ENCODE measurements at regions not wholly inside any gene's neighbourhood (a gene's known extent, or its start where the extent isn't known, plus 50 kb on each side); places are given as distances from the start of the nearest gene placed in this dataset.
"Not testable (repeated sequence)": the region's sequence is repeated elsewhere in the genome, so short reads cannot be mapped to it uniquely, and the experiment has no call there.

GRCh38 chr5:42989190-42989589, 50.9 kb downstream of the ANXA2R start:
- Histone ChIP-seq H3K4me1 (ENCODE audit: insufficient read depth, low read length) (no peaks in the 10 kb centered on the region), H3K36me3 (ENCODE audit: insufficient read depth, low read length) (no peaks in the 10 kb centered on the region), H3K9me3 (ENCODE audit: control insufficient read depth, insufficient read depth, low read length) (peaks cover 21% of the 10 kb centered on the region), H3K9ac (ENCODE audit: low read depth, low read length) (no peak overlapping the region)

GRCh38 chr5:42988568-42988967, 51.6 kb downstream of the ANXA2R start:
- no peaks in the 10 kb centered on the region for H3K36me3 ChIP-seq (ENCODE audit: insufficient read depth, low read length)
- peaks cover 15% of the 10 kb centered on the region for H3K9me3 ChIP-seq (ENCODE audit: control insufficient read depth, insufficient read depth, low read length)
- H3K4me1 ChIP-seq (ENCODE audit: insufficient read depth, low read length) = no peaks in the 10 kb centered on the region
- no peak overlapping the region for H3K9ac ChIP-seq (ENCODE audit: low read depth, low read length)

- Histone ChIP-seq H3K36me3 (ENCODE audit: insufficient read depth, low read length) (no peaks in the 10 kb centered on the region), H3K9ac (ENCODE audit: low read depth, low read length) (no peak overlapping the region), H3K9me3 (ENCODE audit: control insufficient read depth, insufficient read depth, low read length) (peaks cover 12% of the 10 kb centered on the region), H3K4me1 (ENCODE audit: insufficient read depth, low read length) (no peaks in the 10 kb centered on the region)
These were observed 54.7 kb downstream of the ANXA2R start for GRCh38 chr5:42985129-42986037.

- H3K36me3 ChIP-seq (ENCODE audit: insufficient read depth, low read length) = no peaks in the 10 kb centered on the region
- H3K4me1 ChIP-seq (ENCODE audit: insufficient read depth, low read length) = no peaks in the 10 kb centered on the region
- H3K9ac ChIP-seq (ENCODE audit: low read depth, low read length) = no peak overlapping the region
- H3K9me3 ChIP-seq (ENCODE audit: control insufficient read depth, insufficient read depth, low read length) = peaks cover 12% of the 10 kb centered on the region
These were observed 55.8 kb downstream of the ANXA2R start for GRCh38 chr5:42984307-42984706.

DNA sequence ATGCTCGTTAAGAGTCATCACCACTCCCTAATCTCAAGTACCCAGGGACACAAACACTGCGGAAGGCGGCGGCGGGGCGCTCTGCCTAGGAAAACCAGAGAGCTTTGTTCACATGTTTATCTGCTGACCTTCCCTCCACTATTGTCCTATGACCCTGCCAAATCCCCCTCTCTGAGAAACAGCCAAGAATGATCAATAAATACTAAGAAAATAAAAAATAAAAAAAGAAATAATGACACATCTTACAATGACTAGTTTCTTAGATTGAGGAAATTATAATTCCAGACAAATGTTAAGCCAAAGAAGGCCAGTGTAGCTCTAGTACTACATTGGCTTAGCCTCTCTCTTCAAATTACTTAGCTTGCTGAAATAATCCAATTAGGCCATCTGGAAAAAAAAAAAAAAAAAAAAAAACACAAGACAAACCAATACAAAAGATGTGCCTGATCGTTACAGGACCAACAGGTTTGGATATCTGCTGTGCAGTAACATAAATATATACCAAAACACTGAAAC, 58.0 kb downstream of the ANXA2R start:
- Histone ChIP-seq H3K9me3 (ENCODE audit: control insufficient read depth, insufficient read depth, low read length) (no peaks in the 10 kb centered on the region; the same call in 1 of the 2 replicates), H3K9ac (ENCODE audit: low read depth, low read length) (no peak overlapping the region), H3K36me3 (ENCODE audit: insufficient read depth, low read length) (no peaks in the 10 kb centered on the region), H3K4me1 (ENCODE audit: insufficient read depth, low read length) (no peaks in the 10 kb centered on the region)

GRCh38 chr5:42981417-42982106, 58.6 kb downstream of the ANXA2R start:
- not testable (repeated sequence) for H3K9me3 ChIP-seq (ENCODE audit: control insufficient read depth, insufficient read depth, low read length); H3K36me3 ChIP-seq (ENCODE audit: insufficient read depth, low read length); H3K4me1 ChIP-seq (ENCODE audit: insufficient read depth, low read length); H3K9ac ChIP-seq (ENCODE audit: low read depth, low read length)

GRCh38 chr5:42981015-42981414, 59.1 kb downstream of the ANXA2R start:
- H3K9me3 ChIP-seq (ENCODE audit: control insufficient read depth, insufficient read depth, low read length); H3K36me3 ChIP-seq (ENCODE audit: insufficient read depth, low read length); H3K9ac ChIP-seq (ENCODE audit: low read depth, low read length); H3K4me1 ChIP-seq (ENCODE audit: insufficient read depth, low read length): not testable (repeated sequence)

DNA sequence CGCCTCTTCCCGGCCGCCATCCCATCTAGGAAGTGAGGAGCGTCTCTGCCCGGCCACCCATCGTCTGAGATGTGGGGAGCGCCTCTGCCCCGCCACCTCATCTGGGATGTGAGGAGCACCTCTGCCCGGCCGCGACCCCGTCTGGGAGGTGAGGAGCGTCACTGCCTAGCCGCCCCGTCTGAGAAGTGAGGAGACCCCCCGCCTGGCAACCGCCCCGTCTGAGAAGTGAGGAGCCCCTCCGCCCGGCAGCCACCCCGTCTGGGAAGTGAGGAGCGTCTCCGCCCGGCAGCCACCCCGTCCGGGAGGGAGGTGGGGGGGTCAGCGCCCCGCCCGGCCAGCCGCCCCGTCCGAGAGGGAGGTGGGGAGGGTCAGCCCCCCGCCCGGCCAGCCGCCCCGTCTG, 59.7 kb downstream of the ANXA2R start:
- not testable (repeated sequence) for H3K36me3 ChIP-seq (ENCODE audit: insufficient read depth, low read length); H3K9me3 ChIP-seq (ENCODE audit: control insufficient read depth, insufficient read depth, low read length); H3K9ac ChIP-seq (ENCODE audit: low read depth, low read length); H3K4me1 ChIP-seq (ENCODE audit: insufficient read depth, low read length)

- H3K9ac ChIP-seq (ENCODE audit: low read depth, low read length); H3K4me1 ChIP-seq (ENCODE audit: insufficient read depth, low read length); H3K9me3 ChIP-seq (ENCODE audit: control insufficient read depth, insufficient read depth, low read length); H3K36me3 ChIP-seq (ENCODE audit: insufficient read depth, low read length): not testable (repeated sequence)
These were observed 60.9 kb downstream of the ANXA2R start for GRCh38 chr5:42979242-42979641.

DNA sequence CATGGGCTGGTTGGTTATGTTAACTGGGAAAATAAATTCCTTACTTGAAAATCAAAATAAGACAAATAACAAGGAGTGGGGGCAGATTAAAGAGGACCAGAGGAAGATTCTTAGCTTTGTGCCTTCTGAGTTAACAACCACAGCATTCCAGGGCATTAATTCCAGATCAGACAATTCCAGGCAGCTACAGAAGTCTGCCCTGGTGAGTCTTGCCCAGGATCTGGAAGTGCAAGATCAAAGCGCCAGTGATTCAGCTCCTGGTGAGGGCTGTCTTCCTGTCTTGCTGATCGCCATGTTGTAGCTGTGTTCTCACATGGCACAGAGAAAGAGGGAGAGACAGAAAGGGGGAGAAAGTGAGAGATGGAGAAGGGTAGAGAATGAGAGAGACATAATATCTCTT, 65.6 kb downstream of the ANXA2R start:
- no peaks in the 10 kb centered on the region for H3K36me3 ChIP-seq (ENCODE audit: insufficient read depth, low read length)
- H3K9me3 ChIP-seq (ENCODE audit: control insufficient read depth, insufficient read depth, low read length) = no peaks in the 10 kb centered on the region; the same call in none of the 2 replicates
- no peak overlapping the region for H3K9ac ChIP-seq (ENCODE audit: low read depth, low read length)
- no peaks in the 10 kb centered on the region for H3K4me1 ChIP-seq (ENCODE audit: insufficient read depth, low read length)

- H3K9me3 ChIP-seq (ENCODE audit: control insufficient read depth, insufficient read depth, low read length) = no peaks in the 10 kb centered on the region
- H3K36me3 ChIP-seq (ENCODE audit: insufficient read depth, low read length) = no peaks in the 10 kb centered on the region
- no peaks in the 10 kb centered on the region for H3K4me1 ChIP-seq (ENCODE audit: insufficient read depth, low read length)
- no peak overlapping the region for H3K9ac ChIP-seq (ENCODE audit: low read depth, low read length)
These were observed 69.2 kb downstream of the ANXA2R start for GRCh38 chr5:42970636-42971559.

DNA sequence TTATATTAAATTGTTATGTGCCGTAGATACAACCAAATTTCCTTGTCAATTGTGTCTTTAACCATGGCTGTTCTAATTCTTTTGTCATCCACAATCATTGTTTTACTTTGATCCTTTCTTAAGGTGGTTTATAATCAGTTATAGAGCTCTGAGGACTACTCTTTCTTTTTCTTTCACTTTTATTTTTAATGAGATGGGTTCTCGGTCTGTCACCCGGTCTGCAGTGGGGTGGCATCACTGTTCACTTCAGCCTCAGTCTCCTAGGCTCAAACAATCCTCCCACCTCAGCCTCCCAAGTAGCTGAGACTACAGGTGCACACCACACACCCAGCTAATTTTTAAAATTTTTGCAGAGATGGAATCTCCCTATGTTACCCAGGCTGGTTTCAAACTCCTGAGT, 74.2 kb downstream of the ANXA2R start:
- no peaks in the 10 kb centered on the region for H3K36me3 ChIP-seq (ENCODE audit: insufficient read depth, low read length)
- H3K4me1 ChIP-seq (ENCODE audit: insufficient read depth, low read length) = no peaks in the 10 kb centered on the region
- no peak overlapping the region for H3K9ac ChIP-seq (ENCODE audit: low read depth, low read length)
- no peaks in the 10 kb centered on the region for H3K9me3 ChIP-seq (ENCODE audit: control insufficient read depth, insufficient read depth, low read length)

GRCh38 chr5:42963412-42963811, 76.7 kb downstream of the ANXA2R start:
- Histone ChIP-seq H3K36me3 (ENCODE audit: insufficient read depth, low read length) (no peaks in the 10 kb centered on the region), H3K9ac (ENCODE audit: low read depth, low read length) (no peak overlapping the region), H3K4me1 (ENCODE audit: insufficient read depth, low read length) (no peaks in the 10 kb centered on the region), H3K9me3 (ENCODE audit: control insufficient read depth, insufficient read depth, low read length) (no peaks in the 10 kb centered on the region)

GRCh38 chr5:42962124-42962523, 78.0 kb downstream of the ANXA2R start:
- Histone ChIP-seq H3K9ac (ENCODE audit: low read depth, low read length) (no peak overlapping the region), H3K9me3 (ENCODE audit: control insufficient read depth, insufficient read depth, low read length) (no peaks in the 10 kb centered on the region), H3K36me3 (ENCODE audit: insufficient read depth, low read length) (no peaks in the 10 kb centered on the region)

More at GRCh38 chr5:42962124-42962523, 78.0 kb downstream of the ANXA2R start:
- no peaks in the 10 kb centered on the region for H3K4me1 ChIP-seq (ENCODE audit: insufficient read depth, low read length)
